Frontal cortex (tissue), 3 donors: ENCODE measurements at regions not wholly inside any gene's neighbourhood (a gene's known extent, or its start where the extent isn't known, plus 50 kb on each side); places are given as distances from the start of the nearest gene placed in this dataset.
A peak's percentile ranks its signal among the peaks of the same experiment; 100 is the strongest.
"Not testable (repeated sequence)": the region's sequence is repeated elsewhere in the genome, so short reads cannot be mapped to it uniquely, and the experiment has no call there.

Experiments used
- DNase-seq, 2 donors: peaks; one replicate each; pipeline ENCODE4 v3.0.0; 2012; ENCODE audit warnings: low spot score in 2 of 2
- FAIRE-seq: peaks from 2 replicates; lab custom pipeline; 2012; peaks lifted over from hg19 to GRCh38; lab: Jason Lieb, UNC
- donor health status: control.
- donor health status: control.
- donor health status: control.

DNA sequence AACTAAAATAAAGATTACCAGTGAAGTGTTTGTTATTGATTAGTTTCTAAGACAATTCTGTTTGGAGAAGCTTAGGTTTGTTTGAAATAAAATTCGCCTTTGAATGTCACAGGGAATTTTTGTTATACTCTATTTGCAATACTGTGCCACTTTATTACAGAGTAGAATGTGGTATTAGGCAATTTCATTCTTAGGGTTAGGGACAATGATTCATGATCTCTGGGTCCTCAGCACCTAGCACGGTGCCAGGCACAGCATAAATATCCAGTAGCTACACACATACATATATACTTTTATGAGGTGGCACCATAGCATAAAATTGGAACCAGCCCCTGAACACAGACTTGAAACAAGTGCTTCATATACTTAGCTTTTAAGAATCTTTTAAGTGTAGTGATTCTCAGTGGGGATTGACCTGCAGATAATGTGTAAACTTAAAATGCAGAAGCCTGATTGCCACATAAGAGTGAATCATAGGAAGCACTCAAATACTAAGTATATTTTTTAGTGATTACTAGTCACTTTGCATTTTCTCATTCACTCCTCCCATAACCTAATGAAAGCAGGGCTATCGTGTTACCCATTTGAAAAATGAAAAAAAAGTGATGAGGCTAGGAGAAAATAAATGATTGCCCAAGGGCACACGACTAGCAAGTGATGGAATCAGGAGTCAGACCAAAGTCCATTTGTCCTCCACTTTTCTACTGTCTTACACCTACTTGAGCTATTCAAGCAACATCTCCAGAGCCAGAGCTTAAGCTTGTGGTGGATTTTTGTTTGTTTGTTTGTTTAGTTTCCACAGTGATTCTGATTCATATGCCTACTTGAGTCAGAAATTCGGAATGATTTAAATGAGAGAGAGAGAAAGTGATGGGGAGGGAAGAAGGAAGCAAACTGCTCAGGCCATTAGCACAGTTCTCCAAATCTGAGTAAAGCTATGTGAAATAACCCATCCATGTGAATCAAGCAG lies 366.0 kb upstream of the FGF13 start:
- DNase-seq (no peak), FAIRE-seq (no peak)

DNA sequence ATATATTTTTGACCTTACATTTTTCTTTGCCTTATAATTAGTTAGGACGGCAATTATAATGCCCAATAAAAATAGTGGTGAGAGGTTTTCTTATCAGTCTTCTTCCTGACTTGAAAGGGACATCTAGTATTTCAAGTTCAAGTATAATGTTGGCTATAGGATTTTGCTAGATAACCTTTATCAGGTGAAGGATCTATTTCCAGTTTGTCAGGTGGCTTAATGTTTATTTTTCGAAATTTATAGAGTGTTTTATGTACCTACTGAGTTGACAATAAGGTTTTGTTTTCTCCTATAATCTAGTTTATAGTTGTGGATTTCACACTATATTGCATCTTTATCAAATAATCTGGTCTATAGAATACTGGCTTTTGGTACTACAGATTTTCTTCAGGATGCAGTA lies 351.8 kb upstream of the FGF13 start:
- FAIRE-seq (no peak), DNase-seq (no peak)

DNA sequence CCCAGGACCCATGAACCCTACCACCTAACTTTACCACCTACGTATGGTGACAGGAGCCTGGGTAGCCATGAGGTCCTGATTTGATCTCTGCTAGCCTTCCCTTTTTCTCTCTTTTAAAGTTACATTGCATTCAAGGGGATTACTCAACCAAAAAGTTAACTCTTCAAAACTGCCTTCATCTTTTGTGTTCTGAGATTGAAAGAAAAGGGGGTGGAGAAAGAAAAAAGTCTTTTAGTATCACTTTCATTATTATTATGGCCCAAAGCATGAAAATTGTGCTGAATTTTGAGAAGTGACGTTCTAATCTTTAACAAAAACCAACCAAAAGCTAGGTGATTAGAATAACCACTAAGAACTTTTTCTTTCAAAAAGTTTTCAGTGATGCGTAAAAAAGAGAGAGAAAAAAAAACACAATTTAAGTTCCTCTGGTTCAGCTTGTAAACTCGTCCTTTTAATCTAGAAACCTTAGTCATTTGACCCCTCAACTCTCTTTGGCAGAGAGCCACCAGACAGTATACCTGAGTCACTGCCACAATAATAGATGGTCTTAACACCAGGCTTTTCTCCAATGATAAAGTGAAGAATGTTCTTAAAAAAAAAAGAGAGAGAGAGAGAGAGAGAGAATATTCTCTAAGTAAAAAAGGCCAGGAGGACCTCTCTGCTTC lies 347.4 kb upstream of the FGF13 start:
- no peak for FAIRE-seq
- no peak for DNase-seq

DNA sequence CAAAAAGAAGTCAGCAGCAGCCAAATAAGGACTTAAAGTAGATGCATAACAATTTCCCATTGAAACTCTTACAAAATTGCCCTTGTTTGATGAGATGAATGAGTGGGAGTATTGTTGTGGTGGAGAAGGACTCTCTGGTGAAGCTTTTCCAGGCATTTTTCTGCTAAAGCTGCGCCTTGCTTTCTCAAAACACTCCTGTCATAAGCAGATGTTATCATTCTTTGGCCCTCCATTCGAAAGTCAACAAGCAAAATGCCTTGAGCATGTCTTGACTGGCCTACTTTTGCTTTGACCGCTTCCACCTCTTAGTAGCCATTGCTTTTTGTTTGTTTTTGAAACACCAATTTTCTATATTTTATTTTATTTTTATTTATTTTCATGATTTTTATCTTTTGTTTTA lies 340.9 kb upstream of the FGF13 start:
- DNase-seq (no peak), FAIRE-seq (no peak)

DNA sequence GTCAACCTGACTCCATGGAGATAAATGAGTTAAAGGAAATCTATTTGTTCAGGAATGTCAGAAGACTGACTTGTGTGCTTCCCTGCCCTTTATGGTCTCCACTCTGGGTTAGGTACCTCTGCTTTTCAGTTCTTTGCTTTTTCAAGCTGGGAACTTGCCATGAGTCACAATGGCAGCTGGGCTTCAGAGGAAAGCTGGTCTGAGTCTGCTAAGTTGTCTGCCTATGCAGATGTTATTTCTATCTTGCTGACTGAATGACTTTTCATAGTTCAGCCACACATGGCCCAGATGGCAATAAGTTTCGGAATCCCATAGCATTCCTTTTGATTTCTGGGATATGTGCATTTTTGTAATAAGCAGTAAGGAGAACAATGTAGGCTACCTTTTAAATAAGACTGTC lies 337.9 kb upstream of the FGF13 start:
- FAIRE-seq (no peak), DNase-seq (no peak)

DNA sequence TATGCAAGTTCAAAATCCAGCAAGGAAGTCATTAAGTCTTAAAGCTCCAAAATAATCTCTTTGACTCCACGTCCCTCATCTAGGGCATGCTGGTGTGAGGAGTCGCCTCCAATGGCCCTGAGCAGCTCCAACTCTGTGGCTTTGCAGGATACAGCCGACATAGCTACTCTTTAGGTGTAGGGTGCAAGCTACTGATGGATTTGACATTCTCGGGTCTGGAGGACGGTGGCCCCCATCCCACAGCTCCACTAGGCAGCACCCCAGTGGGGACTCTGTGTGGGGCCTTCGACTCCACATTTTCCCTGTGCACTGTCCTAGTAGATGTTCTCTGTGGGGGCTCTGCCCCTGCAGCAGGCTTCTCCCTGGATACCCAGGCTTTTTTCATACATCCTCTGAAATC lies 333.2 kb upstream of the FGF13 start:
- DNase-seq: no peak
- FAIRE-seq: no peak

DNA sequence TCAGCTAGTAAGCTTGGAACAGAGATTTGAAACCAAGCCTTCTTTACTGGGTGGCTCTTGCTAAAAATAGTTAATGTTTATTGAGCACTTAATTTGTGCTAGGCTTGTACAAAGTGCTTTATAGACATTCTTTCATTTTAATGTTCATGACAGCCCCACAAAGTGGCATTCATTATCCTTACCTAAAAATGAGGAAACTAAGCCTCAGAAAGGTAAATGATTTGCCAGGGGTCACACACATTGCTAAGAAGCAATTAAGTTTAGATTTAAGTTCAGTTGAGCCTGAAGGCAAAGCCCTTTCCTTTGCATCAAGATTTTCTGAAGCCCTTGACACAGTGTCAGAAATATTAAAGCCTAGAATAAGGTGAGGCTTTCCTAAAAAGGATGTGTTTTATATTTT lies 327.5 kb upstream of the FGF13 start:
- no peak for DNase-seq
- no peak for FAIRE-seq

DNA sequence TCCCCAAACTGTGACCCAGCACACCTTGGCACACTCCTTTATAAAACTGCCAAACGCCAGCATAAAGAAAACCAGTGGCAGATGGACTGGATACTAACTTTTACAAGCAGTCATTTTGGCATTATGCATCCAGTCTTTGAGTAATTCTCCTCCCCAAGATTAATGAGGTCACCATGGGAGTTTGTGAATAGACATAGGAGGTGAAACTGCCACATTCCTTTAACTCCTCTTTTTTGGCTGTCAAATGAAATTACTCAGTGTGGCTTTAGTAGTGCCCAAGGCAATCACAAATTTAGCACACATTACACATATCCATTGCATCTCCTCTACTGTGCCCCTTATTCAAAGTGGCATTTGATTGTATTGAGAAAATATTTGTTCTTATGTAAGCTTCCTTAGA lies 315.3 kb upstream of the FGF13 start:
- DNase-seq (no peak), FAIRE-seq (no peak)

DNA sequence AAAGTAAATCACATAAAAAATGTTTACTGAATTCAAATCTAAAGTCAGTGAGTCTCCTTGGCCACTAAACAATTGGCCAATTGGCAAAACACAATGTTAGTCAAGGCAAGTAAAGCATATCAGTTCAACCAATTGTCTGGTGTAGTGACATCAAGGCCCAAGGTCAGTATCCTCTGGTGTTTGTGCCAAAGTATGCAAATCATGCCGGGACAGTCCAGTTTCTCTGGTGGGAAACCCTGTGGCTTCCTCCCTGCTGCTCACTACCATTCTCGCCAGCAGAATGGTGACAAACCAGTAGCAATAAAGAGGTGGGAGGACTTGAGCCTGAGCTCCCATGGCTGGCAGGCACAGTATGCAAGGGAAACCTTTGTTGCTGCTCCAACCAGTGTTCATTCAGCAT lies 314.9 kb upstream of the FGF13 start:
- no peak for FAIRE-seq

DNA sequence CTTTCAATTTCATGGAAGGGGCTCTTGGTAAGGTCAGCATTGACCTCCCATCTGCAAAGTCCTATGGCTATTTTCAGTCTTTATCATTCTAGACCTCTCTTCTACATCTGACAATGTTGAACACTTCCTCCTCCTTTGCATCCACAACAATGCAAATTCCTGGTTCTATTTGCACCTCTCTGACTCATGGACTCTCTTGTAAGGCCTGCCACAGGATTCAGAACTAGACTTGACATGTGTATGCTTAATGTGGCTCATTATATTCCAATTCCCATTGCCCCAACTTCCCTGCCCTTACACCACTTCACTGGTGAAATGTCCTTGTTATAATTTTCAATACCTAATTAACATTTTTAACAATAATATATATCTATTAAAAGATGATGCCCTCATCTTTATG lies 314.3 kb upstream of the FGF13 start:
- DNase-seq (no peak), FAIRE-seq (no peak)

More for the DNA sequence above, 314.9 kb upstream of the FGF13 start:
- no peak for DNase-seq

DNA sequence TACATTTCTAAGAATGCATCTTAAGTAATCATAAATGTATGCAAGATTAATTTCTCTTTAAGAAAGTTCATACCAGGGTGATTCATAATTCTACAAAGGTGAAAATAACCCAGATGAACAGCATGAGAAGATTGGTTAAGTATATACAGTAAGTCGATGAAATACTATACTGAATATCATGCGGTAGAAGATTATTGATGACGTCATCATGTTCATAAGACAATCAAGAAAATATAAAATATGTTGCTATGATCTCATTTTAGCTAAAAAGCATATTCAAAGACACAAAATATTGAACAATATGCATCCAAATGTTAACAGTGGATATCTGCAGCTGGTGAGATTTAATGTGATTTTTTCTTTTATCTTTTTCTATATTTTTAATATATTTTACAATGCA lies 312.0 kb upstream of the FGF13 start:
- FAIRE-seq: no peak

DNA sequence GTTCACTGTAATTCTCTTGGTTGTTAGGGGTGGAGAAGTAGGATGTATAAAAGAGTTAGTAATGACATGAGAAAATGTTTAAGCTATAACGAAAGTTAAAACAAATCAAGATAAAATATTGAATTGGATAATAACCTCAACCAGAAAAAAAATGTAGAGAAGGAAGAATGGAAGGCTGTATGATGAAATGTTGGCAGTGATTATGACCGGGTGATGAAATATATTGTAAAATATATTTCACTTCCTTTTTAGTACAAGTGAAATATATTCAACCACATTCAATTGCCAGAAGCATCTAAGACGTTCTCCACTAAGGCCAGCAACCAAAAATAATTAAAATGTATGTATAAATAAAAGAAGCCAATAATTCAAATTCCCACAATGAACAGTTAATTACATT lies 309.3 kb upstream of the FGF13 start:
- DNase-seq (no peak), FAIRE-seq (no peak)

More for the DNA sequence above, 312.0 kb upstream of the FGF13 start:
- DNase-seq: no peak

DNA sequence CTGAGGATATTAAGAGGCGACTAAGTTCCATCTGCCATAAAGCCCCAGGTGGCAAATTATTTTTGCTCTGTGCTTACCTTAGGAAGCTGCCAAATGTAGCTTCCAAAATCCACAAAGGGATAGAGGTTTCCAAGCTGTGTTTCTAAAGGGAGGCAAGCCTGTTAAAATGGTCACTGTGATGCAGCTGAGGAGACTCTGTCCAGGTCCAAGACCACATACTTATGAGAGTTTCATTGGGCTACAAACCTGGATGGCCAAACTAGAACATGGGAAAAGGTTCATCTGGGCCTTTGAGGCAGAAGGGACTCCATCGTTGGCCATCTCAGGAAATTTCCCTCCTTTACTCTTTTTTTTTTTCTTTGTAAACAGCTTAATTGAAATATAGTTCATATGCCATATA lies 306.9 kb upstream of the FGF13 start:
- DNase-seq: no peak
- FAIRE-seq: no peak

DNA sequence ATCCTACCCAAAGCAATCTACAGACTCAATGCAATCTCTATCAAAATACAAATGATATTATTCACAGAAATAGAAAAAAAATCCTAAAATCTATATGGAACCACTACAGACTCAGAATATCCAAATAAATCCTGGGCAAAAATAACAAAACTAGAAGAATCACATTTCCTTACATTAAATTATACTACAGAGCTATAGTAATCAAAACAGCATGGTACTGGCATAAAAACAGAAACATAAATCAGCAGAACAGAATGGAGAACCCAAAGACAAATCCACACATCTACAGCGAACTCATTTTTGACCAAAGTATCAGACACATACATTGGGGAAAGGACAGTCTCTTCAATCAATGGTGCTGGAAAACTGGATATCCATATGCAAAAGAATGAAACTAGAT lies 304.1 kb upstream of the FGF13 start:
- DNase-seq: no peak
- peak; percentile 31 for FAIRE-seq

DNA sequence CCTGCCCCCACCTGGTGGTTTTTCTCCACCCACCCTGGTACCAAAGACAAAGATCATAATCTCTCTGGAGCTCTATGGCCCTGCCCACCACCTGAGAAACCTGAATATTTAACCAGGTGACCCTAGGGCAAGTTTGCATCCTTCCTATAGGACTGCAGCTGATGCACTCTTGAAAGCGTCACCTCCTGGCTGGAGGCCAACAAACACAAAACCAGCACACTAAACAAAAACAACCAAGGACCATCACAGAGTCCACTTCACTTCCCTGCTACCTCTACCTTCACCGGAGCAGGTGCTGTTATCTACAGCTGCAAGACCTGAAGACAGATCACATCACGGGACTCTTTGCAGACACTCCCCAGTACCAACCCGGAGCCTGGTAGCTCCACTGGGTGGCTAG lies 296.7 kb upstream of the FGF13 start:
- no peak for DNase-seq
- no peak for FAIRE-seq

DNA sequence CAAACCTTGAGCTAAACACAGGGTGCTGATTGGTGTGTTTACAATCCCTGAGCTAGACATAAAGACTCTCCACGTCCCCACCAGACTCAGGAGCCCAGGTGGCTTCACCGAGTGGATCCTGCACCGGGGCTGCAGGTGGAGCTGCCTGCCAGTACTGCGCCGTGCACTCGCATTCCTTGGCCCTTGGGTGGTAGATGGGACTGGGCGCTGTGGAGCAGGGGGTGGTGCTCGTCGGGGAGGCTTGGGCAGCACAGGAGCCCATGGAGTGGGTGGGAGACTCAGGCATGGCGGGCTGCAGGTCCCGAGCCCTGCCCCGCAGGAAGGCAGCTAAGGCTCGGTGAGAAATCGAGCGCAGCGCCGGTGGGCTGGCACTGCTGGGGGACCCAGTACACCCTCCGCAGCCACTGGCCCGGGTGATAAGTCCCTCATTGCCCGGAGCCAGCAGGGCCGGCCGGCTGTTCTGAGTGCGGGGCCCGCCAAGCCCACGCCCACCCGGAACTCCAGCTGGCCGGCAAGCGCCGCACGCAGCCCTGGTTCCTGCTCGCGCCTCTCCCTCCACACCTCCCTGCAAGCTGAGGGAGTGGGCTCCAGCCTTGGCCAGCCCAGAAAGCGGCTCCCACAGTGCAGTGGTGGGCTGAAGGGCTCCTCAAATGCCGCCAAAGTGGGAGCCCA lies 292.5 kb upstream of the FGF13 start:
- not testable (repeated sequence) for FAIRE-seq, DNase-seq

DNA sequence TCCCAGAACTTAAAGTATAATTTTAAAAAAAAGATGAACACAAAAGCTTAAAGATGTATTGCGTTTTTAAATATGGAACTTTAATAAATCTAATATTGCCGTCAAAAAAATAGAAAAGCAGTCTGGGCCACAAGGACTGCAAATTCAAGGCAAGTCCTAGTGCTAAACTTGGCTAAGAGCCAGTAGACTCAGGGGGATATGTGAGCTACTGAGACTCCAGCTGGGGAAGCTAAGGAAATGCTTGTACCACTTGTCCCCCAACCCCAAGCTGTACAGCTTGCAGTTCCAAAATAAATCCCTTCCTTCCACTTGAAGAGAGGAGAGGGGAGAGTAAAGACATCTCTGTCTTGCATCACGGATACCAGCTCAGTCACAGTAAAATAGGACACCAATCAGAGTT lies 290.8 kb upstream of the FGF13 start:
- DNase-seq: no peak
- FAIRE-seq: no peak

DNA sequence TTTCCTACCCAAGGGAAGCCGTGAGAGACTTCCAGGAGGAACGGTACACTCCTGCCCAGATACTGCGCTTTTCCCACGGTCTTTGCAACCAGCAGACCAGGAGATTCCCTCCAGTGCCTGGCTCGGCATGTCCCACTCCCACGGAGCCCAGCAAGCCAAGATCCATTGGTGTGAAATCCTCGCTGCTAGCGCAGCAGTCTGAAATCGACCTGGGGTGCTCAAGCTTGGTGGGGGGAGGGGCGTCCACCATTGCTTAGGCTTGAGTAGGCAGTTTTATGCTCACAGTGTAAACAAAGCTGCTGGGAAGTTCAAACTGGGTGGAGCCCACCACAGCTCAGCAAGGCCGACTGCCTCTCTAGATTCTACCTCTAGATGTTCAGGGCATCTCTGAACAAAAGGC lies 284.8 kb upstream of the FGF13 start:
- FAIRE-seq (no peak), DNase-seq (no peak)

DNA sequence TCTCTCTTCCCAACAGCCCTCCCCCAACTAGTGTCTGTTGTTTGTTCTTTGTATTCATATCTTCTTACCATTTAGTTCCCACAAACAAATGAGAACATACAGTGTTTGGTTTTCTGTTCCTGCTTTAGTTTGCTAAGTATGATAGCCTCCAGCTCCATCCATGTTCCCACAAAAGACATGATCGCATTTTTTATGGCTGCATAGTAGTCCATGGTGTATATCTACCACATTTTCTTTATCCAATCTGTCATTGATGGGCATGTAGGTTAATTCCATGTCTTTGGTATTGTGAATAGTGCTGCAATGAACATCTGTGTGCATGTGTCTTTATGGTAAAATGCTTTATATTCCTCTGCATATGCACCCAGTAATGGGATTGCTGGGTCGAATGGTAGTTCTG lies 283.9 kb upstream of the FGF13 start:
- DNase-seq (no peak), FAIRE-seq (no peak)

DNA sequence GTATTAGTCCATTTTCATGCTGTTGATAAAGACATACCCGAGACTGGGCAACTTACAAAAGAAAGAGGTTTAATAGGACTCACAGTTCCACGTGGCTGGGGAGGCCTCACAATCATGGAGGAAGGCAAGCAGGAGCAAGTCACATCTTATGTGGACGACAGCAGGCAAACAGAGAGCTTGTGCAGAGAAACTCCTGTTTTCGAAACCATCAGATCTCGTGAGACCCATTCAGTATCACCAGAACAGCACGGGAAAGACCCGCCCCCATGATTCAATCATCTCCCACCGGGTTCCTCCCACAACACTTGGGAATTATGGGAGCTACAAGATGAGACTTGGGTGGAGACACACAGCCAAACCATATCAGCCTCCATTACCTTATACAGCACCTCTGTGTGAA lies 278.9 kb upstream of the FGF13 start:
- not testable (repeated sequence) for DNase-seq, FAIRE-seq

DNA sequence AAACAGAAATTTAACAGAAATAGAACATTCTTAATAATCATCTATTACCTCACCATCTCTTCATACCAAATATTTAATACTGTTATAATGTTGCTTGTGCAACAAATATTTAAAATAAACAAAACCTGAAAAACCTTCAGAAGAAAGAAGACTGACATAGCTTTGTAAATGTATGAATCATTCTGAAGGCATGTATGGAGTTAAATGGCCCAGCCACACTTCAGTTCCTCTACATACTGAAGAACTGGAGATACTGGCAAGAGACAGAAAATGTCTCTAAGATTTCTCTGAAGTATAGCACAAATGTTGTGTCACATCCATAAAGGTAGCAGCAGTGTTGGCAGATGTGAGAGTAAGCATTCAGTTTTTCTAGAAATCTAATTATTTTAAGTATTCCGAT lies 275.3 kb upstream of the FGF13 start:
- no peak for FAIRE-seq
- DNase-seq: no peak
